WI38 (cell line): ENCODE measurements at regions not wholly inside any gene's neighbourhood (a gene's known extent, or its start where the extent isn't known, plus 50 kb on each side); places are given as distances from the start of the nearest gene placed in this dataset.
"Not testable (repeated sequence)": the region's sequence is repeated elsewhere in the genome, so short reads cannot be mapped to it uniquely, and the experiment has no call there.

Source experiments
- H3K4me3 ChIP-seq: 2 replicates; pipeline ENCODE4 v1.5.1; 2011; ENCODE audit warnings: low read depth, mild to moderate bottlenecking, control low read depth, low read length
- CTCF ChIP-seq: IDR thresholded peaks from 2 replicates; pipeline ENCODE4 v1.5.1; 2012; ENCODE audit warnings: low read depth, mild to moderate bottlenecking, control low read depth, low read length

DNA sequence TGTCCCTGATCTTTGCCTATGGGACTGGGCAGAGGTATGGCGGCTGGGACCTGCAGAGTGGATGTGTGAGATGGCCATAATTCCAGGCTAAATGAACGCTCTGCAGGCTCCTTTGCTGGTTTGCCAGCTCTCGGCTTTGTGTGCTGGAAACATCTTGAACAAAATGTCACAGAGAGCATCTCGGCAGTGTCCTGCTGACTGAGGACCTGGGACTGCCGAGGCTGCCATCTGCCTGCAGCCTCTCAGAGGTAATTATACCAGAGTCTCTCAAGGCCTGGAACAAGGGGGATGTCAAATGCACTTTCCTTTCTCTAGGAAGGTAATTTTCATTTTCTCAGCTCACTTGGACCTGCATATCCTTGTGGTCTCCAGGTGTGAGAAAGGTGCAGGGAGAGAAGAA lies 354.2 kb downstream of the PDCD6IP start:
- no peak for TF ChIP-seq CTCF
- no peak overlapping the region for H3K4me3 ChIP-seq

DNA sequence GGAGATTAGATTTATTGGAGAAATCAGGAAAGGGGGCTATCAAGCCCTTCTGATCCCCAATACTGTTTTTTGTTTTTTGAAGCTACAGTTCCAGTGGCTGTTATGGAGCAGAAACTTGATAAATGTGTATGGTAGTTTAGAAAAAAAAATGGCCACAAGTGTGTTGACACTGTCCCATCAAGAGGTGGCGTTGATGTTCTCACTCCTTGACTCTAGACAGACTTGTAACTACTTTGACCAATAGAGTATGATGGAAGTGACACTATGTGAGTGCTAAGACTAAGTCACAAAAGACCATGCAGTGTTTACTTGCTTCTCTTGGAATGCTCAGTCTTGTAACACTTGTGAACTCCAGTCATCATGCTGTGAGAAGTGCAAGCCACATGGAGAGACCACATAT lies 356.7 kb downstream of the PDCD6IP start:
- TF ChIP-seq CTCF, result no peak
- H3K4me3 ChIP-seq, result no peak overlapping the region

DNA sequence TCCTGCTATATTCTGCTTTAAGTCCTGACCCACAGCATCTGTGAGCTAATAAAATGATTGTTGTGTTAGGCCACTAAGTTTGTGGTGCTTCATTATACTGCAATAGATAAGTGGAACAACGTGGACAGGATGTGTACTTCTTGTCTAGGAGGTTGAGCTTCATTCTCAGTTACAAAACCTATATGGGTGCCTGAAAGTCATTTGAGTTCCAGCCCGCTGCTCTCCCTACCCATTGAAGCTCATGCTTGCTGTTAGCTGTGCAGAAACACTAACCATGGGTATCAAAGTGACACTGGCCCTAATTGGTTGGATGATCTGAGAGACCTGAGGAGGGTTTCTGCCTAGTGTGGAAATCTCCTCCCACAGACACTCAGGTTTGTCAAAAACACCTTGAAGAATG lies 357.2 kb downstream of the PDCD6IP start:
- no peak overlapping the region for H3K4me3 ChIP-seq
- TF ChIP-seq CTCF, result no peak

DNA sequence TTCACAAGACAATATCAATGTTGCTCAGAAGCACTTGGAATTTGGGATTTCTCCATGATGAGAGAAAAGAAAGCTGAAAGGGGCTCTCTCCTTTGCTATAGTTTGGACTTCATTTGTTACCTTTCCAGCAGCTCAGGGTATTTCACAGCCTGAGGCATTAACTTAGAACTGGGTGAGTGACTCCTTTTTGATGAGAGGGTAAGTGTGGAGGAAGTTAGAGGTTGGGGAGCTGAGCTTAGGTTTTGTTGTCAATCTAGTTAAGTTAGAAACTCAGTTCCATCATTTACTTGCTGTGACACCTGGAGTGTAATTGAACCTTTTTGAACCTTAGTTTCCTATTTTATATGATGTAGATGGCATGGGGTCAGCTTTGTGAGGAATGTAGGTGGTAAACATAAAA lies 359.1 kb downstream of the PDCD6IP start:
- no peak overlapping the region for H3K4me3 ChIP-seq
- TF ChIP-seq CTCF, result no peak

DNA sequence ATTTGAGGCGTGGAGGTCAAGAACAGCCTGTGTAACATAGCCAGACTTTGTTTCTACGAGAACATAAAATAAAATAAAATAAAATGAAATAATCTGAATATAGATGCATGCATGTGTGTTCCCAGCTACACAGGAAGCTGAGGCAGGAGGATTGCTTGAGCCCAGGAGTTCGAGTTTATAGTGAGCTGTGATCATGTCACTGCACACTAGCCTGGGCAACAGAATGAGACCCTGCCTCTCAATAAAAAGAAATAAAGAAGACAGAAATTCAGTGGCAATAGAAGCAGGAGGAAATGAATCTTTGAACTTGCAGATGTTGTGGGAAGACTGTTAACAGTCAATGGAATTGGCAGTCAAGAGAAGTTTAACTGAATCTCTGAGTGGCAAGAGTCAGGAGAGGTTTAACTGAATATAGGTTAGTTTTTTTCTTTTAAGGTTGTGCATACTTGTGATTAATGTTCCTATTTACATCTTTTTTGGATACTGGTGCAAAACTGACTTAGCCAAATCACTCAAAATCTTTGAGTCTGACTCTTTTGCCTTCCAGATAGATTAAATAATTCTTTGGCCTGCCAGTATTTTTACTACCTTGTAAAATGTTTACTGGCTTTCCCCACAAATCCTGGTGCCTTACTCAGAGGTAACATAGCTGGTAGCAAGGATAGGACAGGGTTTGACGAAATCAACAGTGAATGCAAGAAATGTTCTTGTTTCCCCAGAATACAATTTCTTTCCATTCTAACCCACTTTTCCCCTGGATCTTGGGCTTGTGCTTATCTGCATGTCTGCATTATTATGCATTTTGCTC lies 361.4 kb downstream of the PDCD6IP start:
- no peak for TF ChIP-seq CTCF
- H3K4me3 ChIP-seq, result no peak overlapping the region

GRCh38 chr3:34169636-34170035 lies 371.2 kb downstream of the PDCD6IP start:
- H3K4me3 ChIP-seq, result not testable (repeated sequence)

DNA sequence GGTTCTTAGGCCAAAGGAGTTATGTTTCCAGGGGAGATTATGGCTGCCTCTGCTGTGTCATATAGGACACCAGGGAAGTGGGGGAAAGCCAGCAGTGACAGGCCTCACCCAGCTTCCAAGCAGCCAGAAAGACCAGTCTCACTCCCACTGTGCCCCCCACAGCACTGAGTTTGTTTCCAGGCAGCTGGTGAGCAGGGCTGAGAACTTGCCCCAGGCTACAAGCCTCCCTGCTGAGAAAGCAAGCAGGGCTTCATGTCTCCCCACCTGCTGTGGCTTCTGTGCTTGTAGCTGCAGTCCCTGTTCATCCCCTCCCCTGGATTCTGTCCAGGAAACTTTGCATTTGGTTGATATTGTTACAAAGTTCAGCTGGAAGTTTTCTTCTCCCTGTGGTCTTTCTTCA lies 376.3 kb downstream of the PDCD6IP start:
- TF ChIP-seq CTCF, result no peak
- H3K4me3 ChIP-seq, result no peak overlapping the region

DNA sequence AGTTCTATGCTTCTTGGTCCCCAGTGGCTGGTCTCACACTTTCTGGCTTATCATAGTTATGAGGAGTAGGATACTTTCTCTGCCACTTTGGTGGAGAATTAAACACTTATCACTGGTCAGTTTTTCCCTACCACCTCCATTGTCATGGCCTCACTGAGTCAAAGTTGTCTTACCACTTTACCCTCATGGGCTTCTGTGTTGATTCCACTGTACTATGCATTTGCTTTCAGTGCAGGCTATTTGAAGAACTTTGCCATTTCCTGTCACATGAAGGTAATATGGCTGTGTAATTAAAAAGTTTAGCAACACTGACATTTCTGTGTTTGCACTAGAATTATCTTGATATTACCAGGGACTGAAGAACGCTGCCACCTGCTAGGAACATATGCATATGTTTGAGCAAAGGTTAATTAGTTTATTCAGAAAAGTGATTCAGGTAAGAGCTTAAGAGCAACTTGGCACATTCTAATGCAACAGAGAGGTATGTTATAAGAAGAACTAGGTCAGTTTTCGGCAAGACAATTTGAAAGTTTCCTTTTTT lies 377.3 kb downstream of the PDCD6IP start:
- H3K4me3 ChIP-seq, result no peak overlapping the region
- no peak for TF ChIP-seq CTCF
